Body of pancreas (tissue), 4 donors: ENCODE measurements at regions not wholly inside any gene's neighbourhood (a gene's known extent, or its start where the extent isn't known, plus 50 kb on each side); places are given as distances from the start of the nearest gene placed in this dataset.

ENCODE experiments used
- ATAC-seq: fragments of 150-250 bp; one replicate; pipeline ENCODE4 v1.9.1; 2016
- DNase-seq, 4 donors: peaks; one replicate each; pipeline ENCODE4 v3.0.0-alpha.2; 2019
- H3K27ac ChIP-seq, 4 donors: fragments of 200-600 bp; sonication (generic); 1 replicate in 3 of 4; 2 replicates in 1 of 4; pipeline versions ENCODE4 v1.5.1 to v1.6.1; 2016 to 2019; ENCODE audit warnings: mild to moderate bottlenecking in 1 of 4, mixed read lengths in 1 of 4, moderate library complexity in 1 of 4
- H3K27me3 ChIP-seq, 2 donors: fragments of 200-600 bp; sonication (generic); one replicate each; pipeline ENCODE4 v1.6.0; 2016; ENCODE audit warnings: mild to moderate bottlenecking in 1 of 2
- H3K36me3 ChIP-seq, 2 donors: fragments of 200-600 bp; sonication (generic); replicated peaks in 1 of 2; 2 replicates each; pipeline ENCODE4 v1.5.1; 2016; ENCODE audit warnings: low read depth in 2 of 2; ENCODE audit not compliant: insufficient read depth in 1 of 2
- H3K4me1 ChIP-seq: fragments of 200-600 bp; sonication (generic); one replicate; pipeline ENCODE4 v1.6.0; 2016
- H3K4me3 ChIP-seq, 2 donors: fragments of 200-600 bp; sonication (generic); 1 replicate in 1 of 2; 2 replicates in 1 of 2; pipeline ENCODE4 v1.5.1; 2016 to 2019
- H3K9me3 ChIP-seq, 3 donors: fragments of 200-600 bp; sonication (generic); 1 replicate in 2 of 3; 2 replicates in 1 of 3; pipeline ENCODE4 v1.5.1; 2016
- POLR2A ChIP-seq, 3 donors: fragments of 450-650 bp; IDR thresholded peaks; one replicate each; pipeline ENCODE4 v1.6.1; 2016; ENCODE audit warnings: antibody characterized with exemption in 3 of 3, mild to moderate bottlenecking in 2 of 3
- WGBS, 2 donors: methylation state at CpG; one replicate each; pipeline ENCODE4 v1.1.5; 2017; 5-methylcytosine and 5-hydroxymethylcytosine counted together
- intact Hi-C: fragments of 100-400 bp; cut with DNase I; formaldehyde crosslinking; loops from one replicate; pipeline ENCODE4 v1.15.1; 2023
- TF ChIP-seq, protein P1 (sequence below), 7 experiments: fragments of 450-650 bp in 4 of 7; fragments of 200-600 bp in 3 of 7; sonication (generic) in 3 of 7; IDR thresholded peaks; one replicate each; pipeline ENCODE4 v1.5.1; 2016 to 2019; ENCODE audit warnings: antibody characterized with exemption in 7 of 7

DNA sequence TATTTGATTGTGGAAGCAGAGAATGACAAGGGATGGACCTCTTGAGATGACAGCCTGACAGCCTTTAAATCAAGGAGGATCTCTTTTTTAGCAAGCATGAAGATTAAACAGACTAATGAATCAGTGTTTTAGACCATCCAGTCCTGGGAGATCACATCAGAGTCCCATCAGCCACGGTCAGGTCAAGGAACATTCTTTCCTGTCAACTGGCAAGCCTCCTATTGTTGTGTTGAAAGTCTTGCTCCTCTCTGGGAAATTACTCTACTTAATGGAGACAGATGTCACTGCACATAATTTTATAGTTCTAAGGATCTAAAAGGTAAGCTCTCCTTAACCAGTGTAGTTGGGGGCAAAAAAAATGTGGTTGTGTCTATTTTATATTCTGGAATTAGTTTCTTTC, 469.0 kb downstream of the TMEM182 start:
- H3K27ac ChIP-seq = no peak overlapping the region
- no peak for DNase-seq
- TF ChIP-seq, protein P1, sequence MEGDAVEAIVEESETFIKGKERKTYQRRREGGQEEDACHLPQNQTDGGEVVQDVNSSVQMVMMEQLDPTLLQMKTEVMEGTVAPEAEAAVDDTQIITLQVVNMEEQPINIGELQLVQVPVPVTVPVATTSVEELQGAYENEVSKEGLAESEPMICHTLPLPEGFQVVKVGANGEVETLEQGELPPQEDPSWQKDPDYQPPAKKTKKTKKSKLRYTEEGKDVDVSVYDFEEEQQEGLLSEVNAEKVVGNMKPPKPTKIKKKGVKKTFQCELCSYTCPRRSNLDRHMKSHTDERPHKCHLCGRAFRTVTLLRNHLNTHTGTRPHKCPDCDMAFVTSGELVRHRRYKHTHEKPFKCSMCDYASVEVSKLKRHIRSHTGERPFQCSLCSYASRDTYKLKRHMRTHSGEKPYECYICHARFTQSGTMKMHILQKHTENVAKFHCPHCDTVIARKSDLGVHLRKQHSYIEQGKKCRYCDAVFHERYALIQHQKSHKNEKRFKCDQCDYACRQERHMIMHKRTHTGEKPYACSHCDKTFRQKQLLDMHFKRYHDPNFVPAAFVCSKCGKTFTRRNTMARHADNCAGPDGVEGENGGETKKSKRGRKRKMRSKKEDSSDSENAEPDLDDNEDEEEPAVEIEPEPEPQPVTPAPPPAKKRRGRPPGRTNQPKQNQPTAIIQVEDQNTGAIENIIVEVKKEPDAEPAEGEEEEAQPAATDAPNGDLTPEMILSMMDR (IDR thresholded peaks at IDR 0.05) = no peak
- TF ChIP-seq POLR2A (IDR thresholded peaks at IDR 0.05) = no peak
- ATAC-seq = no peak
- no peaks in the 10 kb centered on the region for H3K27me3 ChIP-seq
- no peaks in the 10 kb centered on the region for H3K9me3 ChIP-seq
- H3K4me1 ChIP-seq = no peaks in the 10 kb centered on the region
- intact Hi-C loops = no loop called here
- H3K36me3 ChIP-seq = no peaks in the 10 kb centered on the region
- no peak overlapping the region for H3K4me3 ChIP-seq
- whole genome bisulfite sequencing, 2 donors = 4 to 9% methylated on average over 1 of the region's 1 CpG

DNA sequence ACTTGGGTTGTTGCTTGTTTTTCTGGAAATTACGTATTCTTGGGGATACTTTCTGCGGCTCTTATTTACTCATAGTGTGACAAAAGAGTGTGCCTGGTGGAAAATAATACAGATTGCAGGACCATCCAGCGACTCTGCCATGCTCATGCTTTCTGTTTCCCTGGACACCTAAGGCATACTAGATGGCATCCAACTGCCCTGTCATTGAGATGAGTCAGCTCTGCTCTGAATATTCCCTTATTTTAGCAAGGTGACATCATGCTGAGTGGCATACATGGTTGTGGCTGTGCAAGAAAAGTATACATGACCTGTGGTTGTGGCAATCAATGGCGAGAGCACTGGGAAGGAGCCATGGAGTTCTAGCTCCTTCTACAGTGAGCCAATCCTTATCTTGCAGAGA, 471.0 kb downstream of the TMEM182 start:
- no peak for TF ChIP-seq POLR2A (IDR thresholded peaks at IDR 0.05)
- TF ChIP-seq, protein P1 (IDR thresholded peaks at IDR 0.05) = no peak
- no peak overlapping the region for H3K27ac ChIP-seq
- H3K4me1 ChIP-seq = no peaks in the 10 kb centered on the region
- H3K36me3 ChIP-seq = no peaks in the 10 kb centered on the region
- WGBS, 2 donors = 63 to 65% methylated on average over 4 of the region's 4 CpGs
- DNase-seq = no peak
- H3K4me3 ChIP-seq = no peak overlapping the region
- no peaks in the 10 kb centered on the region for H3K9me3 ChIP-seq
- no peak for ATAC-seq
- intact Hi-C loops = no loop called here
- H3K27me3 ChIP-seq = no peaks in the 10 kb centered on the region

DNA sequence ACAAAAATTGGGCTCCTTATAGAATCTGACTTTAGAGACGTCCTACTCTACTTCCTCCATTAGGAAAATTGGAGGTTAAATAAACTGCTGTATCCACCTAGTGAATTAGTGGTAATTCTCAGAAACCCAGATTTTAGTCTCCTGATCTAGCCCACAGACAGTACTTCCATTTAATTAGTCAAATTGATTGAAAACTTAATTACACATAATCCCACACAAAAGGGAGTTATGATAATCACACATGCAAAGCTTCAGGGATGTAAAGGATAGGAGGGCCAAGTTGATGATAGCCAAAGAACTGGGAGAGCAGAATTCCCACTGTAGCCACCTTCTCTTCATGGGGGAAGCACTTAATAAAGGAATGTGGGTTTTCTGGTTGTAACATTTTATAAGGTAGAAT, 471.9 kb downstream of the TMEM182 start:
- intact Hi-C loops = no loop called here
- DNase-seq (no peak), ATAC-seq (no peak)
- Histone ChIP-seq H3K4me1 (no peaks in the 10 kb centered on the region), H3K27me3 (no peaks in the 10 kb centered on the region), H3K36me3 (no peaks in the 10 kb centered on the region), H3K4me3 (no peak overlapping the region), H3K9me3 (no peaks in the 10 kb centered on the region), H3K27ac (no peak overlapping the region)
- TF ChIP-seq, protein P1 (IDR thresholded peaks at IDR 0.05) = no peak
- TF ChIP-seq POLR2A (IDR thresholded peaks at IDR 0.05) = no peak
- 54 to 55% methylated on average over 1 of the region's 1 CpG for WGBS, 2 donors

DNA sequence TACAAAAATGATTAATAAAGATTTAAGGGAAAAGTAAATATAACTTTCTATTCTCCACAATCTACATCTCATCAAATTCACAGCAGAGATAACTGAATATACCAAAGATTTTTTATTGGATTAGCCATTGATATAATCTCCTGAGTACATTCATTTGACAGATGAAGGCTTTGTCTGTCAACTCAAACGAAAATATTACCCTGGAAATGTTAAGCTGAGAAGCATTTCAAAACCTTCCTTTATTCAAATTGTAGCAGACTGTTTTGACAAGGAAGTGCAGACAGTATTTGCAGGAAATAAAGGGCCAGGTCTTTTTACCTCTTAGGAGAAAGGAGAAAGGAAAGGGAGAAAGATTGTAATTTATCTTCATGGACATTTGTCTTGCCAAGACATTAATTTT, 473.5 kb downstream of the TMEM182 start:
- H3K36me3 ChIP-seq = no peaks in the 10 kb centered on the region
- no peak for TF ChIP-seq POLR2A (IDR thresholded peaks at IDR 0.05)
- TF ChIP-seq, protein P1 (IDR thresholded peaks at IDR 0.05) = no peak
- no peak for ATAC-seq
- H3K27ac ChIP-seq = no peak overlapping the region
- H3K4me1 ChIP-seq = no peaks in the 10 kb centered on the region
- H3K9me3 ChIP-seq = no peaks in the 10 kb centered on the region
- H3K27me3 ChIP-seq = no peaks in the 10 kb centered on the region
- intact Hi-C loops = no loop called here
- no peak overlapping the region for H3K4me3 ChIP-seq
- no peak for DNase-seq
- 7 to 18% methylated on average over 1 of the region's 1 CpG for WGBS, 2 donors

DNA sequence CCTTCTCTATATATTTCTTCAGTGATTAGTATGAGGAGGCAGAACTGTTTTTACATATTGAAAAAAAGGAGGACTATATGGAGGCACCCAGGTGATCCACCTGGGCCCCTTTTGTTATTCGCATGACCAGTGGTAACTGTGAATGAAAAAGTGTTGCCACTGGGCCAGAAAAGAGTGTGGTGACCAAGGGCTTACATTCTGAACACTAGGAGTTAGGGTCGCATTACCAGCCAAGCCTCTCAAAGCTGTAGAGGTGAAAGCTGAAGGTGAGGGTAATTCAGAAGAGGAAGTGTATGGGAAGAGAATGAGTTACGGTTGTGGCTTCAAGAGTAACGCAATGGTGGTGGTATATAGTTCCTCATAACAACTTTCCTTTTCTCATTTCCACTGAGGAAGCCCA, 487.6 kb downstream of the TMEM182 start:
- no peak overlapping the region for H3K4me3 ChIP-seq
- H3K27me3 ChIP-seq = no peaks in the 10 kb centered on the region
- ATAC-seq (no peak), DNase-seq (no peak)
- 58 to 72% methylated on average over 4 of the region's 4 CpGs for WGBS, 2 donors
- H3K27ac ChIP-seq = no peak overlapping the region
- intact Hi-C loops = no loop called here
- no peak for TF ChIP-seq POLR2A (IDR thresholded peaks at IDR 0.05)
- TF ChIP-seq, protein P1 (IDR thresholded peaks at IDR 0.05) = no peak
- no peaks in the 10 kb centered on the region for H3K36me3 ChIP-seq
- H3K4me1 ChIP-seq = no peaks in the 10 kb centered on the region
- H3K9me3 ChIP-seq = no peaks in the 10 kb centered on the region
